GM12872 (cell line): ENCODE measurements at regions not wholly inside any gene's neighbourhood (a gene's known extent, or its start where the extent isn't known, plus 50 kb on each side); places are given as distances from the start of the nearest gene placed in this dataset.

ENCODE experiments used
- CTCF ChIP-seq: IDR thresholded peaks from 3 replicates; pipeline ENCODE4 v1.5.1; 2011; ENCODE audit warnings: low read depth, mild to moderate bottlenecking, low read length, moderate library complexity; ENCODE audit not compliant: insufficient read depth

- TF ChIP-seq CTCF = no peak
Measured at GRCh38 chr15:57878573-57878972, 172.1 kb downstream of the POLR2M start.

GRCh38 chr15:57881361-57881760, 174.8 kb downstream of the POLR2M start:
- TF ChIP-seq CTCF = no peak

GRCh38 chr15:57881972-57882371, 175.5 kb downstream of the POLR2M start:
- no peak for TF ChIP-seq CTCF

GRCh38 chr15:57883701-57884100, 177.2 kb downstream of the POLR2M start:
- no peak for TF ChIP-seq CTCF

GRCh38 chr15:57884936-57885335, 178.4 kb downstream of the POLR2M start:
- no peak for TF ChIP-seq CTCF

GRCh38 chr15:57885435-57885834, 178.9 kb downstream of the POLR2M start:
- TF ChIP-seq CTCF = no peak

GRCh38 chr15:57887825-57888224, 177.7 kb downstream of the ALDH1A2 start:
- no peak for TF ChIP-seq CTCF

- TF ChIP-seq CTCF = no peak
Measured at GRCh38 chr15:57890351-57890750, 175.2 kb downstream of the ALDH1A2 start.
